ENCODE measurements at regions not wholly inside any gene's neighbourhood (a gene's known extent, or its start where the extent isn't known, plus 50 kb on each side); places are given as distances from the start of the nearest gene placed in this dataset.

DNA sequence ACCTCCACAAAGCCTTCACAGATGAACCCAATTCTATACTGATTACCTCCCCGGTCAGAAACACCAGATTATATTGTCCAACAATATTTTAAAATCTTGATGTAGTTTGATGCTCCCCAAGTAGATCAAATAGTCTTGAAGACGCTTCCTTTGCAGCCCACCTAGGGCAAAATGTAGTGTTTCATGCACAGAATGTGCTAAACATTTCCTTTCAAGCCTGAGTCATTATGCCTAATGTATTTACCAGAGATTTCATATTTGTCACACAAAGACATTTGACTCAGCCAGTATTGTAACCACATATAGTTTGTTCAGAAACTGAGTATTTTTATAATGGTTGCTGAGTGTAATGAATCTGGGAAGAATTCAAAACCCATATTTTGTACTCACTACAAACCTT is 1396.8 kb downstream of the LRRC4C start:
- DNase-seq: peak in 1 of 2 donors; percentile 3

DNA sequence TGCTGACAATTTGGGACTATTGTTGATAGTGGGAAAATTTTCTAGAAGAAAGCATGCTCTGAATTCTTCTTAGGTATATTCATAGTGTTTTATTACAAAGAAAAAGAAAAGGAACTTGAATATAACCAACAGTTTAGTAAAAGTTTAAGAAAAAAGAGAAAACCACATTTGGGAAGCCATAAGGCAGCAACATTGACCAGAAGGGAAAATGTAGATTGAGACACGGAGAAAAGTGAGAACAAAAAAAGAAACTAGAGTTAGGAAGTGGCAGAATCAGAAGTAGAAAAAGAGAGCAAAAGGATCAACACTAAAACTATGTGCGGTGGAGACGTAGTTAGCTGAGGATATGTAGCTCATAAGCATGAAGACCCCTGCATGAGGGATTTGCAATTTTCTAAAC is 1398.2 kb downstream of the LRRC4C start:
- no peak for DNase-seq

DNA sequence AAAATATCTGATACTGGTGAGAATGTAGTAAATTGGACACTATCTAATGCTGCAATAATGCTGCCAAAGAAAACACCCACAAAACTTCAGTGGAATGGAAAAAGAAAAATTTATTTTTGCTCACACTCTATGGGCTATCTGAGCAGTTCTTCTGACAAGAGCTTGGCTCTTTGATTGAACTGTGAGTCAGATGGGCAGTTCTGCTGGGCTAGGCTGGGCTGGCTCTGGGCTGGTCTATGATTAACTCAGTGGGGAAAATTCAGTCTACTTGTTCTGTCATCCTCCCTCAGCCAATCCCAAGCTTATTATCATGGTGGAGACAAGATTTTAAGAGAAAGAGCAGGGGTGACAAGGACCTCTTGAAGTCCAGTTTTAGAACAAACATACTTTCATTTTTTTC is 1404.8 kb downstream of the LRRC4C start:
- DNase-seq: no peak

DNA sequence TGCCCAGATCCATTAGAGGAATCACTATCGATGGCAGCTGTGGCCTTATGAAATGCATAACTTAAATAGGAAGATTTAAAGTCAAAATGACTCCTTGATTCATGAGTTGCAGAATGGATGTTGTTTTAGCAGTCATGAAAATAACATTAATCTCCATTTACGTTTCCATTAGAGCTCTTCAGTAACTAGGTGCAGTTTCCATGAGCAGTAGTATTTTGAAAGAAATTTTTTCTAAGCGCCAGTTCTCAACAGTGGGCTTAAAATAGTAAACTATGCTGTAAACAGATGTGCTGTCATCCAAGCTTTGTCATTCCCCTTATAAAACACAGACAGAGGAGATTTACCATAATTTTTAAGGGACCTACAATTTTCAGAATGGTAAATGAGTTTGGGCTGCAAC is 1414.1 kb downstream of the LRRC4C start:
- DNase-seq: no peak

DNA sequence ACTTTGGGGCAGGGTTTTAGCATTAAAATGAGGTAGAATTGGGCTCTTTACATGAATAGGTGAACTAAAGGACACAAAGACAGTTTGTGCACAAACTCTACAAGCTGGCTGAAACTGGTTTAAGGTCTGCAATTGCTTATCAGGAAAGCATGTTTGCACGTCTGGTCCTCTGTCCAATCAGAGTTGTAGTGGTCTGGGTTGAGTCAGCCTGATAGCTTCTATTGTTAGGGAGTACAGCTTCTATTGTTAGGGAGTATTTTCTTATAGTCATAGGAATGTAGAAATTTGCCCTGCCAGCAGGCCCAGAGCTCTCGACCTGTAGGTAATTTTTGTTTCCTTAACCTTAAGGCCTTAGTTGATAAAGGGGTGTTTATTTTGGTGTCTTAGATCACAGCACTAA is 1422.4 kb downstream of the LRRC4C start:
- no peak for DNase-seq

DNA sequence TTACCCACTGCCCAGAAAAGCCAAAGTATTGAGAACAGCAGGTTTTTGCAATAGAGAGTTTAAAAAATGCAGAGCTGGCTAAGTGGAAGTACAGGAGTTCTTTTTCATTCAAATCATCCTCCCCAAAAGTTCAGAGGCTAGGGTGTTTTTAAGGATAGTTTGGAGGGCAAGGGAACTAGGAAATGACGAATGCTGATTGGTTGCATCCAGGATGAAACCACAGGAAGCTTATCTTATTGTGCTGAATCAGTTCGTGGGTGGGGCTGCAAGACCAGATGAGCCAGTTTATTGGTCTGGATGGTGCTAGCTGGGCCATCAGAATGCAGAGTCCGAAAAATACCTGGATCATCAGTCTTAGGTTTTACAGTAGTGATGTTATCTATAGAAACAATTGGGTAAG is 1427.1 kb downstream of the LRRC4C start:
- DNase-seq: no peak

DNA sequence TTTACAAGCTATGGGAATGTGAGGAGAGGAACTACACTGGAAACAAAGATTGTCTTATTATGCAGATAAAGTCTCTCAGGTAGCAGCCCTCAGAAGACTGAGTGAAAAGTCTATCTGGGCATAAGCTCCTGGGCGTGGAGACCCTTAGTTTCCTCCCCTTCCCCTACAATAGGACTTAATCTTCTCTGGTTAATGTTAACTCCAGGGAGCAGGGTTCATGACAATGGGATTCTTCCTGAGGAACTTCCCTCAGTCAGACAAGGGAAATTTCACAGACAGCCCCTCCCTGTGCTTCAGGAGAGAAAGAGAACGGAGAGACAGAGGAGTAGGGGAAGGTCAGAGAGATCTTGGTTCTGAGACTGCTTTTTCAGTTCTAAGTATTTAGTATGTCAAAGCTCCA is 1428.6 kb downstream of the LRRC4C start:
- no peak for DNase-seq

DNA sequence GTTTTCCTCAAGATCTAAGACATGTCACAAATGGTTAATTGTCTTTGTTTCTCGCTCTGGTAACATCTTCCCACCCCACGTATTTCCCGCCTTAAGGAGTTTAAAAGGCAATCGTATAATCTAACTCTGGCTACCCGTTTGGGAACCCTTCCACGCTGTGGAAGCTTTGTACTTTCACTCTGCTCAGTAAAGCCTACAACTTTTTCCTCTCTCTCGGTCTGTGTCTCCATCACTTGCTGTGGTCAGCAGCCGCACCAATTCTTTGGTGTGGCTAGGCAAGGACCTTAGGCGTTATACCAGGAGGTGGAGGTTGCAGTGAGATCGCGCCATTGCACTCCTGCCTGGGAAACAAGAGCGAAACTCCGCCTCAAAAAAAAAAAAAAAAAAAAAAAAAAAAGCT is 1430.1 kb downstream of the LRRC4C start:
- no peak for DNase-seq

DNA sequence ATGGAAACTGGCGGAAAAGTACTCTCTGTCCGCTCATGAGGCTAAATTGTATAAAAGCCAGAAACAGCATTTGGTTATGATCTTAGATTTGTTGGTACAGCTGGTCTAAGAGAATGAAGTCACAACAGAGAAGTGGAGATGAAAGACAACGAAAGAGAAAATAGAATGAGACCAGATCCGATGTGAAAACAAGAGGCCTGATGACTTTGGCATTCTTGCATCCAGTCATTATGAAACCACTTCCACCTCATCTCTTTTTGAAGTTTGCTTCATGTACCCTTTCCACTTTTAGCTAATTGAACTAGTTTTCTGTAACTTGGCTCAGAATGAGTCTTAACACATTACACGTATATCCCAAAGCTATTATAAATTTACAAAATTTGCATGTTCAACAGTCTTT is 1431.7 kb downstream of the LRRC4C start:
- DNase-seq: no peak

DNA sequence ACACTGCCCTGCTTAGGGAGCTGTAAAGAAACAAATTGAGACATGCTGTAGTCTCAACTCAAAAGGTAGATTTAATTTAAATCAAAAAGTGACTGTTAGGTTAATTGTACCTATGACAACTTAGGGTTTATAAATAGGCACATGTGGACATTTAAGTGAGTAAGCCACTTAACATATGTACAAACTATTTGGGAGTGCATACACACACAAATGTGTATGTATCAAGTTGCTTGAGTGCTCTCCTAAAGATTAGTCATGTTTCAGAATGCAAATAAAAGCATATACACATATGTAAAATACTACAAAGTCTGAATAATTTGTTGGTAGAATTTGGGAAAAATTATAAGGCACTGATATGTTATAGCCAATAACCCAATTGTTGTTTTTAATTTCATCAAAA is 1435.7 kb downstream of the LRRC4C start:
- no peak for DNase-seq

DNA sequence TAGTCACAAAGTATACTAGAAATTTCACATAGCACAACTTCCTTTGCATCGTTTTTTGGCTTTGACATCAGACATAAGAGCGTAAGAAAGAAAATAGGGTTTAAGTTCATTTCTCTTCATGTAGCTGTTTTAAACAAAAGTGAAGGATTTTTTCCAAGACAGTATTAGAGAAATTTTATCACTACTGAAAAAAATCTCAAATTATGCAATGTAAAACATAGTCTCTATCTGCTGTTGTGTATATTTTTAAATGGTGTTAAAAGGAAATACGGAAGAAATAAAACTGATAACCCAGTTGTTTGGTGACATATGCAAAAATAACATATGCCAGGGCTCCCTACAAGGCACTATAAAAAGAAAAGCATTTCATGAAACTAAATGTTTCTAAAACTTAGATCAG is 1449.4 kb downstream of the LRRC4C start:
- no peak for DNase-seq

DNA sequence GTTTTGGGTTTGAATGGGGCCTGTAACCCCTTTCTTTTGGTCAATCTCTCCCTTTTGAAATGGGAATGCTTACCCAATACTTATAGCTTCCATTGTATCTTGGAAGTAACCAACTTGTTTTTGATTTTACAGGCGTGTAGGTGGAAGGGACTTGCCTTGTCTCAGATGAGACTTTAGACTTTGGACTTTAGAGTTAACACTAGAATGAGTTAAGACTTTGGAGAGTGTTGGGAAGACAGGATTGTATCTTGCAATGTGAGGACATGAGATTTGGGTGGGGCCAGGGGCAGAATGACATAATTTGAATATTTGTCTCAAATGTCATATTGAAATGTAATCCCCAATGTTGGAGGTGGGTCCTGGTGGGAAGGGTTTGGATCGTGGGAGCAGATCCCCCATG is 1466.9 kb downstream of the LRRC4C start:
- DNase-seq: no peak

DNA sequence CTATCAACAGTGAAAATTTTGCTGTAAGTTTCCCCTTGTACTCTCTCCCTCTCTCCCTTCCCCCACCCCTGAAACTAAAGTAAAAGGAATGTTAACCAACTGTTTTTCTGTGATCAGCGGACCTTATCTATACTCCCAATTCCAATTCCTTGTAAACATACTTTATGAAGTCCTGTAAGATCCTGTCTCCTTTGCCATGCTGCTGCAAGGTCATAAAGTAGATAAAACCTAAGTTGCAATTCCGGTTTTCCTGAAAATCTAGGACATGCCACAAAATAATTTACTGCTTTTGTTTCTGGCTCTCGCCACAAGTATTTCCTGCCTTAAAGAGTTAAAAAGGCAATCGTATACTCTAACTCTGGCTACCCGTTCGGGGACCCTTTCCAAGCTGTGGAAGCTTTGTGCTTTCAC is 1469.0 kb downstream of the LRRC4C start:
- DNase-seq: no peak

DNA sequence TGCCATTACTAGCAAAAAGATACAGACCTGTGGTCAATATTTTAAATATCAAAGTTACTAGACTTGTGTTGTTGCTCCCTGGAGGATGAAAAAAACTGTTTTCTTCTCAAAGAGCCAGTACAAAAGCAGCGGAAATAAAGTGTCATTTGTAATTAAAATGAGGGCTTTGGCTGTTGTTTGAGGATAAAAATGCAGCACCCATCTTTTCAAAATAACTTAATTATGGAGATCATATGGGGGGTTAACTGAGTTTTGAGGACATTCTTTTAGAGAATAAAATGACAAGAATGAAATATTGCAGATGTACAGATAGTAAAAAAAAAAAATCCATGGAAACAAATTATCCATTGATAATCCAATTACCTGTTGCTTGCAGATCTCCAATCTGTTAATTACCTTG is 1484.4 kb downstream of the LRRC4C start:
- DNase-seq: no peak

DNA sequence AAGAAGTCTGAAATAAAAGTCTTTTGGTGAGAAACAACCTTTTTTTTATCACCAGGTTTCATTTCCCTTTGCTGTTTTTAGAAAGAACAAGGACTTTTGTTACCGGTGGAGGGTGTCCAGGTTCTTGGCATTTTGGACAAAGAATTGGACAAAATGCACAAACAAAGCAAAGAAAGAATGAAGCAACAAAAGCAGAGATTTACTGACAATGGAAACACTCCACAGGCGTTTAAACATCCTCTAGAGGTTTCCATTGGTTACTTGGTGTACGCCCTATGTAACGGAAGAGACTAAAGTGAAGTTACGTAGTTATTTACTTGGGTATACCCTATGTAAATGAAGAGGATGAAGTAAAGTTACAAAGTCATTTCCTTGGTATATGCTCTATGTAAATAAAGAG is 1487.0 kb downstream of the LRRC4C start:
- DNase-seq: no peak

DNA sequence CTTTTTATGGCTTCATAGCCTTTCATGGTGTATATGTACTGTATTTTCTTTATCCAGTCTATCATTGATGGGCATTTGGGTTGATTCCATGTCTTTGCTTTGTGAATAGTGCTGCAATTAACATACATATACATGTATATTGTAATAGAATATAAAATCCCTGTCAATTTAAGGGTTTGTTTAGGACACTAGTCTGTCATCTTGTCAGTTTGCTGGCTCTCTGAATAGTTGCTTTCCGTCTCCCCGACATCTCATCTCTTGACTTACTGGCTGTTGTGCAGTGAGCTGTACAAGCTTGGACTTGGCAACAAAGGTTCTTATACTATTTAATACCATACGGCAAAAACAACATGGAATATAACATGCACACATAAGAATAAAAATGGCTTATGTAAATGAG is 1487.5 kb downstream of the LRRC4C start:
- no peak for DNase-seq

DNA sequence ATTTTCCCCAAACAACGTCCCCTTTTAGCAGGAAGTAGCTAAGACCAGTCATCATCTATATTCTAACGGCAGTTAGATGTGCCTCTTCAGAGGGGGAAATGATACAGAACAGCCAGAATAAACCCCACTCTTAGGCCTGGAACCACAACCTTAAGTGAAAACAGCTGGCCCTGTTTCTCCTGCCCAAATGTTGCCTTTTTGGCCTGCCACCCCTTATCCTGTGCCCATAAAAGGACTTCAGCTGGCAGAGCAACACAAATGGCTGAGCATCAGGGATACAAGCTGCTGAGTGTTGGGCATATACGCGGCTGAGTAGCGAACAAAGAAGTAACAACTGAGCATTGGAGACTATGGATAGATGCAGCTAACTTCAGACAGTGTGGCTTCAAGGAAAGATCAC is 1491.4 kb downstream of the LRRC4C start:
- DNase-seq: no peak

DNA sequence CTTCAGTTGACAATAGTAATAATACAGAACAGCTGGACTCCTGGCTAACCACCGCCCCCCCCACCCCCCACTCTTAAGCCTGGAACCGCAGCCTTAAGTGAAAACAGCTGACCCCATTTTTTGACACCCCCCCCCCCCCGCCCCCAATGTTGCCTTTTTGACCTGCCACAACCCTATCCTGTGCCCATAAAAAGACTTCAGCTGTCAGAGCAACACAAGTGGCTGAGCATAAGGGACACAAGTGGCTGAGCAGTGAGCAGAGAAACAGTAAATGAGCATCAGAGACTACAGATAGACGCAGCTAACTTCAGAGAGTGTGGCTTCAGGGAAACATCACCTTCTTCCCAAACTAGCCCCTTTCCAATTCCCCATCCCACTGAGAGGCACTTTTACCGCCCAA is 1493.8 kb downstream of the LRRC4C start:
- DNase-seq: no peak

DNA sequence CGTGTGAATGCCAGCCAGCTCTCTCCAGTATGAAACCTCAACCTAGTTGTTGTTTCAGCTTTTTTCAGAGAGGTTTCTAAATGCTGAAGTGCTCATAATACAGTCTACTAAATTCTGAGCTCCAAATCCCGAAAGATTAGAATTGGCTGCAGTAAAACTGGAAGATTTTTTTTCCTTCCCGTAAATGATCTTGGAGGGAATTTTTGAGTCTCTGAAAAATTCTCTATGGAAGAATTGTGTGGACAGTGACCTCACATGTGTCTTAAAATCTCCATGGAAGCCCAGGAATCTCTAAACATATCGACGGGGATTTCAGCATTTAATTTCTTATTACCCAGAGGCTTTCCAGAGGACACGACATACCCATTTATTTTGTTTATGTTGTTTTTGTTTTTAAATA is 1499.2 kb downstream of the LRRC4C start:
- DNase-seq: no peak

DNA sequence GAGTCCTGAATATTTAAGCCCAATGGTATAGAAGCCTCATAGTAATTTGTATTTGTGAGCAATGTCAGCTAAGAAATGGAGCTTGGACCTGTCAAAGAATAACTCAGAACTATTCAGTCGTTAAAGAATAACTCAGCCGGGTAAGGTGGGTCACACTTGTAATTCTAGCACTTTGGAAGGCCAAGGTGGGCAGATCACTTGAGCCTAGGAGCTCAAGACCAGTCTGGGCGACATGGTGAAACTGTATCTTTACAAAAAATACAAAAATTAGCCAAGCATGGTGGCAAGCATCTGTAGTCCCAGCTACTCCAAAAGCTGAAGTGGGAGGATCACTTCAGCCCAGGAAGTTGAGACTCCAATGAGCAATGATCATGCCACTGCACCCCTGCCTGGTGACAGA is 1526.5 kb downstream of the LRRC4C start:
- no peak for DNase-seq

DNA sequence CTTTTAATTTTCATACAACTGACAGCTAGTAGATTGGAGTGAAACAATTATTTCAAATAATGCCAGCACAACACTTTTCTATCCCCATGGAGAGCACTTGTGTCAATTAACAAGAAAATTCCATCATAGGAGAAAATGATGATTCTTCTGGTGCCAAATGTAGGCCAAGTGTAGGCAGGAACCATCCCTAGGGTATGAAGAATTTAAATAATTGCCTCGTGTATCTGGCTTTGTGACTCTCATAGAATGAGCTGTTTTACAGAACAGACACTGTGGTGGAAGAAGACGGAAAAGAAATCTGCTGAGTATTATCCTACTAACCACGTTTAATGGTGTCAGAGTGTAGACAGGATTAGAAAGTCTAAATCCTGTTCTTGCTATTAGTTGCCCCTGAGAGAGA is 1542.2 kb downstream of the LRRC4C start:
- DNase-seq: no peak

DNA sequence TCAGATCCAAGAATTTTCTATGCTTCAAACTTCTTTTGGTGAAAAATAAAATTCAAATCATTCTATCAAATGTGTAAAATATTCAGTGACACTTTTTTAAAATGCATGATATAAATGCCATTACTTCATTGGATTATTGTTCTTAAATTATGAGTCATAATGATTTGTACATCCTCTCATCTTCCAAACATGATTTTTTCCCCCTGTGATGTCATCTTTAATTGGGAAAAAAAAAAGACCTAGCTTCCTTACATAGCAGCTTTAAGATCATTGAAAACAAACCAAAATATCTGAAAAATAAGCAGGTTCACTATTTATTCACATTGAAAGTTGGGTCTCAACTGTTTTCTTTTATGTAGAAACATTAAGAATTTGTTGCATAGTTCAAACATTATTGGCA is 1549.4 kb downstream of the LRRC4C start:
- no peak for DNase-seq

DNA sequence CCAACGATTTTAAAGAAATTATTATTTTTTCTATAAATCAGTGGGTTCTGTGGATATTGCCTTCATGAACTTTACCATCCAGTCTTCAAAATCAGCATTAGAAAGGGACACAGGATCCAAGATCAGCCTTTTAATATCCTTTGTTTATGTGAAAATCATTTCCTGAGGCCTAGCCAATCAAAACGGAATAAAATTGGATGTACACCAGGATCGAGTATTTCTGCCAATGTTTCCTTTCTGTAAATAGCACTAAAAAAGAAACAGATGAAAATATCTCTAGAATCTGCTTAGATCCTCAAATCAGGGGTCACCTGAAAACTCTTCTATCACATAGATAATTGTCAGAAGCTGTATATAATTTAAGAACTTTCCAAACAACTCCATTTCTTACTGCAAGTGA is 1598.5 kb downstream of the LRRC4C start:
- no peak for DNase-seq

DNA sequence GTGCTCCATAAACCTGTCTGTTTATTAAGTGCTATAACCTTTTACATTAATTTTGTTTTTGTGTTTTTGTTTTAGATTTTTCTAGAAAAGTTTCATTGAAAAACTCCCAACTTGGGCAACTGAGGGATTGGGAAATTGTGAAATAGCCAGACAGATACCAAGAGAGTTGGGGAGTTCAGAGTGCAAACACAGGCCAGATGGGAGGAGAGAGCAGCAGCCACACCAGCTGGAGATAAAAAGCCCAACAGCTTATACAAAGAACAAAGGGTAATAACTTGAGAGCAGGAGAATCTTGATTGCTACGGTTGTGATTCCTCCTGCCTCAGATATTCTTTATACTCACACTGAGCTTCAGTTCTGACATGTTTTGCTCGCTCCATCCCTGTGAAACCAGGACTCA is 1642.2 kb downstream of the LRRC4C start:
- DNase-seq: no peak

DNA sequence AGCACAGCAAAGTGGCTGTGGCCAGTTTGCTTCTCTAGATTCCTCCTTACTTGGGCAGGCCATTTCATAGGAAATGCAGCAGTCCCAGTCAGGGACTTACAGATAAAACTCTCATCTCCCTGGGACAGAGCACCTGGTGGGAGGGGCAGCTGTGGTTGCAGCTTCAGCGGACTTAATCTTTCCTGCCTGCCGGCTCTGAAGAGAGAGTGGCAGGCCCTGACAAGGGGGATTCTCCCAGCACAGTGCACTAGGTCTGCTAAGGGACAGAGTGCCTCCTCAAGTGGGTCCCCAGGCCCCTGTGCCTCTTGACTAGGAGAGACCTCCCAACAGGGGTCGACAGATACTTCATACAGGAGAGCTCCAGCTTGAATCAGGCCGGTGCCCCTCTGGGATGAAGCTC is 1649.1 kb downstream of the LRRC4C start:
- DNase-seq: no peak

DNA sequence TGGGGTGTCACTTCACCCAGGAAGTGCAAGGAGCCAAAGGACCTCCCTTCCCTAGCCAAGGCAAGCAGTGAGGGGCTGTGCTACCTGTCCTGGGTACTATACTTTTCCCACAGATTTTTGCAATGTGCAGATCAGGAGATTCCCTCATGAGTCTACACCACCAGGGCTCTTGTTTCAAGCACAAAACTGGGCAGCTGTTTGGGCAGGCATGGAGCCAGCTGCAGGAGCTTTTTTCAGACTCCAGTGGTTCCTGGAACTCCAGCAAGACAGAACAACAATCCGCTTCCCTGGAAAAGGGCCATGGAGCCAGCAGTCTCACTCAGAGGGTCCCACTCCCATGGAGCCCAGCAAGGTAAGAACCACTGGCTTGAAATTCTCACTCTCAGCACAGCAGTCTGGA is 1649.6 kb downstream of the LRRC4C start:
- no peak for DNase-seq
